A549 (cell line): ENCODE measurements at regions not wholly inside any gene's neighbourhood (a gene's known extent, or its start where the extent isn't known, plus 50 kb on each side); places are given as distances from the start of the nearest gene placed in this dataset.
A peak's percentile ranks its signal among the peaks of the same experiment; 100 is the strongest.

Experiments
- ATAC-seq, 2 experiments: fragments of 200-7000 bp in 1 of 2; fragments of >200 bp in 1 of 2; cut with Nextera tagmentation in 1 of 2; cut with Tn5 transposase in 1 of 2; 3 replicates each; pipeline versions ENCODE4 v1.8.0 to v1.9.1; 2018 to 2020; ENCODE audit warnings: mild to moderate bottlenecking in 1 of 2, moderate library complexity in 1 of 2
- CTCF ChIA-PET: fragments of 300-600 bp; sonication (Branson Sonifier 250); formaldehyde crosslinking; extraction: SDS; loops from one replicate; lab custom pipeline; 2021; ENCODE audit warnings: antibody characterized with exemption, inconsistent platforms; lab: Yijun Ruan, JAX
- POLR2A ChIA-PET: fragments of 350-600 bp; formaldehyde crosslinking; extraction: SDS; loops from one replicate; lab custom pipeline; 2021; ENCODE audit warnings: antibody characterized with exemption, inconsistent platforms; lab: Yijun Ruan, JAX
- DNase-seq, 2 experiments: peaks; one replicate each; pipeline versions ENCODE4 v3.0.0 to v3.0.0-alpha.2; 2011 to 2016; ENCODE audit warnings: low read depth in 1 of 2, low spot score in 1 of 2
- FAIRE-seq: peaks from 2 replicates; lab custom pipeline; 2011; peaks lifted over from hg19 to GRCh38; lab: Jason Lieb, UNC
- H3K27ac ChIP-seq, 2 experiments: fragments of >200 bp; sonication (Bioruptor Twin); formaldehyde crosslinking; 3 replicates each; pipeline ENCODE4 v1.5.1; 2016 to 2017
- H3K4me1 ChIP-seq: fragments of >200 bp; sonication (Bioruptor Twin); formaldehyde crosslinking; 3 replicates; pipeline ENCODE4 v1.6.1; 2016
- H3K4me2 ChIP-seq: fragments of >200 bp; sonication (Bioruptor Twin); formaldehyde crosslinking; 3 replicates; pipeline ENCODE4 v1.6.1; 2016
- H3K4me3 ChIP-seq: fragments of >200 bp; sonication (Bioruptor Twin); formaldehyde crosslinking; 3 replicates; pipeline ENCODE4 v1.5.1; 2016
- H3K9me3 ChIP-seq: fragments of >200 bp; sonication (Bioruptor Twin); formaldehyde crosslinking; 3 replicates; pipeline ENCODE4 v1.6.1; 2016
- BCL3 ChIP-seq: fragments of >200 bp; sonication (Bioruptor Twin); formaldehyde crosslinking; IDR thresholded peaks from 3 replicates; pipeline ENCODE4 v1.6.1; 2016
- BHLHE40 ChIP-seq: IDR thresholded peaks from 2 replicates; pipeline ENCODE4 v1.6.1; 2012; ENCODE audit warnings: low read depth, low read length, inconsistent platforms
- CBX8 ChIP-seq: fragments of 200-600 bp; sonication (generic); IDR thresholded peaks from 2 replicates; pipeline ENCODE4 v1.6.1; 2016
- CEBPB ChIP-seq, 2 experiments: fragments of >200 bp in 1 of 2; sonication (Bioruptor Twin) in 1 of 2; formaldehyde crosslinking in 1 of 2; IDR thresholded peaks; 2 replicates each; pipeline ENCODE4 v1.6.1; 2012 to 2016
- CHD2 ChIP-seq: fragments of 150-350 bp; IDR thresholded peaks from 2 replicates; pipeline ENCODE4 v1.6.1; 2014; ENCODE audit warnings: low read length; ENCODE audit not compliant: partially characterized antibody
- ELK1 ChIP-seq: fragments of 150-350 bp; IDR thresholded peaks from 2 replicates; pipeline ENCODE4 v1.6.1; 2014; ENCODE audit warnings: low read depth, mild to moderate bottlenecking, low read length
- EP300 ChIP-seq, 2 experiments: fragments of >200 bp; sonication (Bioruptor Twin); formaldehyde crosslinking; IDR thresholded peaks; 2 replicates in 1 of 2; 3 replicates in 1 of 2; pipeline ENCODE4 v1.6.1; 2016 to 2017
- FOSB ChIP-seq: fragments of 250-450 bp; sonication (Bioruptor Pico); IDR thresholded peaks from 2 replicates; pipeline ENCODE4 v1.5.0; 2020; ENCODE audit warnings: mild to moderate bottlenecking, moderate library complexity
- HDAC2 ChIP-seq: fragments of 200-600 bp; sonication (generic); IDR thresholded peaks from 2 replicates; pipeline ENCODE4 v1.6.1; 2016
- HES2 ChIP-seq: fragments of >200 bp; sonication (Bioruptor Twin); formaldehyde crosslinking; IDR thresholded peaks from 2 replicates; pipeline ENCODE4 v1.6.1; 2016
- HMGXB4 ChIP-seq: fragments of 250-450 bp; sonication (Bioruptor Pico); IDR thresholded peaks from 2 replicates; pipeline ENCODE4 v1.5.0; 2021; ENCODE audit warnings: mild to moderate bottlenecking, moderate library complexity, borderline replicate concordance
- NFE2L2 ChIP-seq: fragments of 150-350 bp; conservative IDR thresholded peaks from 2 replicates; pipeline ENCODE4 v1.6.1; 2014; ENCODE audit warnings: low read length
- NR3C1 ChIP-seq: fragments of >200 bp; sonication (Bioruptor Twin); formaldehyde crosslinking; IDR thresholded peaks from 3 replicates; pipeline ENCODE4 v1.6.1; 2017
- POLR2AphosphoS2 ChIP-seq: conservative IDR thresholded peaks from 2 replicates; pipeline ENCODE4 v1.6.1; 2012; ENCODE audit warnings: low read length, improper control_type of control experiment, inconsistent platforms
- RARB ChIP-seq: fragments of 250-450 bp; sonication (Bioruptor Pico); IDR thresholded peaks from 2 replicates; pipeline ENCODE4 v1.8.0; 2021; ENCODE audit warnings: mild to moderate bottlenecking, moderate library complexity
- RCOR1 ChIP-seq: fragments of 150-350 bp; IDR thresholded peaks from 2 replicates; pipeline ENCODE4 v1.6.1; 2014; ENCODE audit warnings: antibody characterized with exemption, low read length, low read depth
- RFX5 ChIP-seq: fragments of 450-650 bp; IDR thresholded peaks from 2 replicates; pipeline ENCODE4 v1.7.1; 2014; ENCODE audit warnings: antibody characterized with exemption, mild to moderate bottlenecking, moderate library complexity
- RNF2 ChIP-seq: fragments of 200-600 bp; sonication (generic); IDR thresholded peaks from 2 replicates; pipeline ENCODE4 v1.6.1; 2016; ENCODE audit warnings: low read depth, mild to moderate bottlenecking, antibody characterized with exemption, moderate library complexity, borderline replicate concordance
- USF2 ChIP-seq: fragments of 450-650 bp; IDR thresholded peaks from 2 replicates; pipeline ENCODE4 v1.6.1; 2014; ENCODE audit warnings: antibody characterized with exemption
- ZC3H11A ChIP-seq: fragments of 450-650 bp; IDR thresholded peaks from 2 replicates; pipeline ENCODE4 v1.6.1; 2014; ENCODE audit warnings: antibody characterized with exemption, mild to moderate bottlenecking
- ZSCAN20 ChIP-seq: fragments of 250-450 bp; sonication (Bioruptor Pico); IDR thresholded peaks from 2 replicates; pipeline ENCODE4 v1.8.0; 2022; ENCODE audit warnings: mild to moderate bottlenecking, moderate library complexity
- WGBS: methylation state at CpG from one replicate; pipeline ENCODE4 v1.1.6; 2017; ENCODE audit errors: missing lambda C conversion rate; 5-methylcytosine and 5-hydroxymethylcytosine counted together

- no peak for FAIRE-seq
- ChIA-PET CTCF (interaction anchor here (1.1 to 1.8 kb wide), 2 partner anchors 11 to 15 kb away, joined by 3 read pairs; no protein-coding TSS in a partner anchor), POLR2A (no interaction called here)
- no peak for DNase-seq
- ATAC-seq, result peak in 1 of 2 experiments; percentile 29; a peak in 3 of 6 replicates
- H3K4me1 ChIP-seq, result peaks cover 61% of the 10 kb centered on the region
- H3K4me2 ChIP-seq, result peak overlapping the region; percentile 52
- H3K4me3 ChIP-seq, result no peak overlapping the region
- WGBS, result 51% methylated on average over 4 of the region's 4 CpGs
- TF ChIP-seq EP300 (IDR thresholded peaks at IDR 0.05) (no peak), BHLHE40 (no peak), HDAC2 (no peak), NR3C1 (no peak), HES2 (no peak), RARB (CRISPR knock-in tag) (no peak), USF2 (no peak), POLR2AphosphoS2 (no peak), ZSCAN20 (no peak), RNF2 (no peak), RCOR1 (no peak)
- peak overlapping the region; percentile 72 to 90 for H3K27ac ChIP-seq
- H3K9me3 ChIP-seq, result no peaks in the 10 kb centered on the region
Observed at GRCh38 chr3:177824841-177825240, 627.6 kb upstream of the TBL1XR1 start.

GRCh38 chr3:177826253-177826652 is 629.0 kb upstream of the TBL1XR1 start:
- ATAC-seq, result no peak
- WGBS, result 87% methylated on average over 3 of the region's 10 CpGs
- ChIA-PET CTCF (interaction anchor here (1.2 to 1.3 kb wide), 2 partner anchors 17 to 775 kb away, joined by 3 read pairs; no protein-coding TSS in a partner anchor), POLR2A (no interaction called here)
- H3K4me2 ChIP-seq, result no peak overlapping the region
- no peak for DNase-seq
- no peaks in the 10 kb centered on the region for H3K9me3 ChIP-seq
- no peak overlapping the region for H3K4me3 ChIP-seq
- no peak for TF ChIP-seq RFX5
- no peak for TF ChIP-seq ELK1
- no peak for TF ChIP-seq HMGXB4 (CRISPR knock-in tag)
- no peak for TF ChIP-seq NFE2L2
- no peak for TF ChIP-seq ZC3H11A
- no peak for TF ChIP-seq FOSB (CRISPR knock-in tag)
- no peak for TF ChIP-seq CEBPB (IDR thresholded peaks at IDR 0.05)
- TF ChIP-seq CBX8, result no peak
- TF ChIP-seq NR3C1, result no peak
- TF ChIP-seq CHD2, result no peak
- TF ChIP-seq BCL3, result no peak
- TF ChIP-seq HDAC2, result no peak
- peak overlapping the region; percentile 72 to 90 for H3K27ac ChIP-seq
- FAIRE-seq, result no peak
- peaks cover 72% of the 10 kb centered on the region for H3K4me1 ChIP-seq
